ENCODE measurements at regions not wholly inside any gene's neighbourhood (a gene's known extent, or its start where the extent isn't known, plus 50 kb on each side); places are given as distances from the start of the nearest gene placed in this dataset.

DNA sequence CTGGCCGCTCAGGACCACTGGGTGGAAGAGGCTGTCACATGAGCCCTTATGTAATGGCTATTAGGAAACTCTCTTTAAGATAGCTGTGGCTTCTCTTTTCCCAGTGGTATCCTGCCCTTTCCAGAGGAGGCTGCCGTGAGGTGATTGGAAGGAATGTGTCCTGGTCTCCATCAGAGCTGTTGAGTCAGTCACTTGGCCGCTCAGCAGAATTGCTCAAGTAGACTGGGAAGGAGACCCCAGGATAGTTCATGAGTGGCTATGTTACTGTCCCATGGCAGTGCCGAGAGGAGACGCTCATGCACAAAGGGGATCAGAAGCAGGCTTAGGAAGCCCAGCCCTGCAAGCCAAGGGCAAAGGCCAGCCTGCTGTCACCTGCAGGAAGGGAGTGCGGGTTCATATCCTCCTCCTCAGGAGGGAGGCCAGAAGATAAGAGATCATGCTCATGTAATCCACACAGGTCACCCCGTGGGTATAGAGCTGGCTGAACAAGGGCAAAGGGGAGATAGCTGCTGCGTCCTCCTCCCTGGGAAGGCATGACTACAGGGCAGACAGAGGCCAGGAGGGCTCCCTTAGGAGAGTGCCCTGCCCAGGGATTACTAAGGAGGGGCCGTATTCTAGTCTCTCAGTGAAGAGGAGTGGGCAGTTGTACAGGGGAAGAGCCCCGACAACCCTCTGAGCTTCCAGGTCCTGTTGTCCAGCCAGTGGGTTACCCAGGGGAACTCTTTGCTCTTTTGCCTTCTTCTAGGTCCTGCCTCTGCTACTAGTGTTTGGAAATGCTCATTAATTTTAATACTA, 137.0 kb upstream of the MAX start:
- no peaks in the 10 kb centered on the region for H3K36me3 ChIP-seq
- H3K4me3 ChIP-seq (ENCODE audit: low read depth, low read length) = no peak overlapping the region
- H3K27me3 ChIP-seq (ENCODE audit: insufficient read depth, low read depth, severe bottlenecking) = no peaks in the 10 kb centered on the region
- no peak for DNase-seq
- H3K27ac ChIP-seq = no peak overlapping the region
- TF ChIP-seq, protein P1, sequence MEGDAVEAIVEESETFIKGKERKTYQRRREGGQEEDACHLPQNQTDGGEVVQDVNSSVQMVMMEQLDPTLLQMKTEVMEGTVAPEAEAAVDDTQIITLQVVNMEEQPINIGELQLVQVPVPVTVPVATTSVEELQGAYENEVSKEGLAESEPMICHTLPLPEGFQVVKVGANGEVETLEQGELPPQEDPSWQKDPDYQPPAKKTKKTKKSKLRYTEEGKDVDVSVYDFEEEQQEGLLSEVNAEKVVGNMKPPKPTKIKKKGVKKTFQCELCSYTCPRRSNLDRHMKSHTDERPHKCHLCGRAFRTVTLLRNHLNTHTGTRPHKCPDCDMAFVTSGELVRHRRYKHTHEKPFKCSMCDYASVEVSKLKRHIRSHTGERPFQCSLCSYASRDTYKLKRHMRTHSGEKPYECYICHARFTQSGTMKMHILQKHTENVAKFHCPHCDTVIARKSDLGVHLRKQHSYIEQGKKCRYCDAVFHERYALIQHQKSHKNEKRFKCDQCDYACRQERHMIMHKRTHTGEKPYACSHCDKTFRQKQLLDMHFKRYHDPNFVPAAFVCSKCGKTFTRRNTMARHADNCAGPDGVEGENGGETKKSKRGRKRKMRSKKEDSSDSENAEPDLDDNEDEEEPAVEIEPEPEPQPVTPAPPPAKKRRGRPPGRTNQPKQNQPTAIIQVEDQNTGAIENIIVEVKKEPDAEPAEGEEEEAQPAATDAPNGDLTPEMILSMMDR (IDR thresholded peaks at IDR 0.05; ENCODE audit: low read depth, low read length) = no peak
- no peaks in the 10 kb centered on the region for H3K9me3 ChIP-seq (ENCODE audit: severe bottlenecking)

DNA sequence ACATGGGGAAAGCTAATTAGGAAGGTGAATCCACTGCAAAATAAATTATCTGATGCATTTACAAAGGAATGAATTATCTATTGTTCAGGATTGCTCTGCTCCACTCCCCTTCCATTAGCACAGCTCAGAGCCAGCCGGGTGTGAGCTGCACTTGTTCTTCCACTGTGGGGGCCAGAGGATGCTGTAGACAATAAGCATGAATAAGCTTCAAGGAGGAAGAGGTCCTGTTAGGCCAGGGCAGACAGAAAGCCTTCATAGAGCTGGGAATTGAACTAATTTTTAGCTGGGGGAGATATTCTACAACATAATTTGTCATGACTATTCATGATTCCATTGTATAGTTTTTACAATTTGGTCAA, 137.6 kb upstream of the MAX start:
- H3K9me3 ChIP-seq (ENCODE audit: severe bottlenecking) = no peaks in the 10 kb centered on the region
- H3K4me3 ChIP-seq (ENCODE audit: low read depth, low read length) = no peak overlapping the region
- no peaks in the 10 kb centered on the region for H3K27me3 ChIP-seq (ENCODE audit: insufficient read depth, low read depth, severe bottlenecking)
- DNase-seq = no peak
- no peaks in the 10 kb centered on the region for H3K36me3 ChIP-seq
- TF ChIP-seq, protein P1 (IDR thresholded peaks at IDR 0.05; ENCODE audit: low read depth, low read length) = no peak
- H3K27ac ChIP-seq = no peak overlapping the region

DNA sequence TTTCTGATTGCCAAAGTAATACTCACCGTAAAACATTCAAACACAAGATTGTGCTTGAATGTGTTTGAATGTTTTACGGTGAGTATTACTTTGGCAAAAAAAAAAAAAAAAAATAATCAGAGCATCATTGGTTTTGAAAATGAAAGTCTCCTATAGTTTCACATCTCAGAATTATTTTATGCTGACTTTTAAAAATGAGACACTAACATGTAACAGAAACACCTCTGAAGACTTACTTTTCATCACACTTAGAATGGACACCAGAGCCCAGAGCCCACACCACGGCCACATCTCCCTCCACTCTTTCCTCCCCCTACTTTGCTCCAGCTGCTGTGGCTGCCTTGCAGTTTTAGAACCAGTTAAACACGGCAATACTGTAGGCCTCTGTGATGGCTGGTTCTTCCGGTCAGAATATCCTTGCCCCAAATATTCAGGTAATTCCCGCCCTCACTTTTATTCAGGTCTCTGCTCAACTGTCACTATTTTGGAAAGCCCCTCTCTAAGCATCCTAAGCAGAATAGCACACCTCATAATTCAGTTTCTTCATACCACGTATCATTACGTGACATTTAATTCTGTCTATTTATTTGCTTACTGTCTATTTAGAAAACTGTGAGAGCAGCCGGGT, 138.9 kb upstream of the MAX start:
- TF ChIP-seq, protein P1 (IDR thresholded peaks at IDR 0.05; ENCODE audit: low read depth, low read length) = no peak
- no peaks in the 10 kb centered on the region for H3K9me3 ChIP-seq (ENCODE audit: severe bottlenecking)
- H3K27ac ChIP-seq = no peak overlapping the region
- H3K4me3 ChIP-seq (ENCODE audit: low read depth, low read length) = no peak overlapping the region
- no peak for DNase-seq
- H3K27me3 ChIP-seq (ENCODE audit: insufficient read depth, low read depth, severe bottlenecking) = no peaks in the 10 kb centered on the region
- H3K36me3 ChIP-seq = no peaks in the 10 kb centered on the region

DNA sequence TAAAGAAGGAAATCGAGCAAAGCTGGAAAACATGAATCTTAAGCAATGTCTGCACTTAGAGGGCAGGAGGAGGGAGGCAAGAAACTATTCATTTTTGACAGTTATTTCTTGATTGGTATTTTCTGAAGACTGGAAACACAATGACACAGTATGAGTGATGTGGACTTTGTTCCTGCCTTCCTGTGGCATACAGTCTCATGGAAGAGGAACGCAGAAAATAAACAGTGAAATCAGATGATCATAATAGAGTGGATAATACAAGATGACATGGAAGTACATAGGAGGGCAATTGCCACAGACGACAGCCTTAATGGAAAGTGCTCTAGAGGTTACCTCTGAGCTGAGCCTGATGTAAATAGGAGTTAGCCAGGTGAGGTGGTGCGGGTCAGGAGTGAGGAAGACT, 140.4 kb upstream of the MAX start:
- H3K4me3 ChIP-seq (ENCODE audit: low read depth, low read length) = no peak overlapping the region
- H3K27ac ChIP-seq = no peak overlapping the region

DNA sequence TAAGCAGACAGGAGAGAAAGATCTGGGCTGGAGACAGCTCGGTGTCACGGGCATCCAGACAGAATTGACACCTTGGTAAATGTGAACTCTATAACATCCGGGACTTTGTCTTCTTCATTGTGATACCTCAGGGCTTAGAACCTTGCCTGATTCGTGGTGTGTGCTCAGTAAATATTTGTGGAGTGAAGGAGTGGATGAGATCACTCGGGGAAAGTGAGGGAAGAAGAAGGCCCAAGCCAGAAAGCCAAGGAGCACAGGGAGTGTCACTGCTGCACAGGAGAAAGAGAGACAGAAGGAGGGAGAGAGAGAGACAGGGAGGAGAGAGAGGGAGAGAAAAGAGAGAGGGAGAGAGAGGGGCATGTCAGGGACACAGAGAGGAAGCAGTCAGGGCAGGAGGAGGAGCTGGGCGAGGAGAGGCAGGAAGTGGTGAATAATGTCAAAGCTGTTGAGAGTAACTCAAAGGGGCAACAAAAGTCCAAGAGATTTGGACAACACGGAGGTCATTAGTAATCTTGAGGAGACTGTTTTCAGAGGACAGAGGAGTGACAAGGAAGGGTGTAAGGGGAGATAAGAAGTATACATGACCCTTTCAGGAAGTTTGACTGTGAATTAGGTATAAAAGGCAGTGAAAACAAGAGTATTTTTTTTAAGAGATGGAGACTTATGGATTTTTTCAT, 141.6 kb upstream of the MAX start:
- H3K9me3 ChIP-seq (ENCODE audit: severe bottlenecking) = no peaks in the 10 kb centered on the region
- no peak overlapping the region for H3K4me3 ChIP-seq (ENCODE audit: low read depth, low read length)
- H3K36me3 ChIP-seq = no peaks in the 10 kb centered on the region
- DNase-seq = no peak
- TF ChIP-seq, protein P1 (IDR thresholded peaks at IDR 0.05; ENCODE audit: low read depth, low read length) = no peak
- H3K27me3 ChIP-seq (ENCODE audit: insufficient read depth, low read depth, severe bottlenecking) = no peaks in the 10 kb centered on the region
- H3K27ac ChIP-seq = no peak overlapping the region

More for the DNA sequence above, 140.4 kb upstream of the MAX start:
- no peaks in the 10 kb centered on the region for H3K36me3 ChIP-seq
- H3K27me3 ChIP-seq (ENCODE audit: insufficient read depth, low read depth, severe bottlenecking) = no peaks in the 10 kb centered on the region
- DNase-seq = no peak
- no peaks in the 10 kb centered on the region for H3K9me3 ChIP-seq (ENCODE audit: severe bottlenecking)
- TF ChIP-seq, protein P1 (IDR thresholded peaks at IDR 0.05; ENCODE audit: low read depth, low read length) = no peak

All from WERI-Rb-1 (cell line).